Glomerular endothelial cell (primary cell): ENCODE measurements at regions not wholly inside any gene's neighbourhood (a gene's known extent, or its start where the extent isn't known, plus 50 kb on each side); places are given as distances from the start of the nearest gene placed in this dataset.

ENCODE experiments used
- DNase-seq: peaks from one replicate; pipeline ENCODE4 v3.0.0-alpha.2; 2011; ENCODE audit warnings: low read depth, low spot score; ENCODE audit errors: extremely low read depth

DNA sequence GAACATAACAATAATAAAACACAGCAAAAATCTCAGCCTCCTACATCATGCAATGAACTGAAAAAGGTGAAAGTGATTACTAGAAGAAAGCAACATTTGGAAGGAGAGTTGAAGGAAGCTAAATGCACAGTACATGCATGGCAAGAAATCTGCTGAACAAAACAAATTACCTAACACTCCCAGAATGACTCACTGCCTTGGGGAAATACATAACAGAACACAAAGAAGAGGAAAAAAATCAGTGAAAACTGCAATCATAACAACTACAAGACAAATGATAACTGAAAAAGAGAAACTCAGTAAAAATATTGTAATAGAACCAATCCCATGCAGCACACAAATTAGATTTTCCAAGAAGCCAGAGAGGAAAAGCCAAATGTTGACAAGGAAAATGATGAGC lies 1513.2 kb downstream of the ARAP2 start:
- no peak for DNase-seq

- DNase-seq = no peak
These were observed 1512.0 kb downstream of the ARAP2 start for GRCh38 chr4:34732176-34732950.

DNA sequence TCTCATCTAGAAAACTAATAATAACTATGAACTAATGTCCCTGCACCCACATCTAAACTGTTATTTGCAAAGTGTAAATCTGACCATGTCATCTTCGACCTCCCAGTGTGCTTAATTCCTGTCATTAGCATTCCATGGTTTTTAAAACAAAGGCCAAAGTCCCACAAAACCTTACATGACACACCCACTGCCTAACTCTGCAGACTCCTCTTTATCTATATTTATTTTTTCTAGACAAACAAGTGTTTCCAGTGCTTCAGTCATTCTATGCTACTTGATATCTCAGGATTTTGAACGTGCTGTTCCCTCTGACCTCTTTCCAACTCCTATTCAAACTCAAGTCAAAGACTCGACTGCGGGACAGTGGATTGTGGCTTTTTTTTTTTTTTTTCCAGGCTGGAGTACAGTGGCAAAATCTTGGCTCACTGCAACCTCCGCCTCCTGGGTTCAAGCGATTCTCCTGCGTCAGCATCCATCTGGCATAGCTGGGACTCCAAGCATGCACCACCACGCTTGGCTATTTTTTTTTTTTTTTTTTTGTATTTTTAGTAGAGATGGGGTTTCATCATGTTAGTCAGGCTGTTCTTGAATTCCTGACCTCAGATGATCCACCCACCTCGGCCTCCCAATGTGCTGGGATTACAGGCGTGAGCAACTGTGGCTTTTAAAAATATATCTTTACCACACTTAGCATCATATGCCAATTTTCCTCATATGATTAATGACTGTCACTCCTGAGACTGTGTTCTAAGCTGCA lies 1511.0 kb downstream of the ARAP2 start:
- no peak for DNase-seq

DNA sequence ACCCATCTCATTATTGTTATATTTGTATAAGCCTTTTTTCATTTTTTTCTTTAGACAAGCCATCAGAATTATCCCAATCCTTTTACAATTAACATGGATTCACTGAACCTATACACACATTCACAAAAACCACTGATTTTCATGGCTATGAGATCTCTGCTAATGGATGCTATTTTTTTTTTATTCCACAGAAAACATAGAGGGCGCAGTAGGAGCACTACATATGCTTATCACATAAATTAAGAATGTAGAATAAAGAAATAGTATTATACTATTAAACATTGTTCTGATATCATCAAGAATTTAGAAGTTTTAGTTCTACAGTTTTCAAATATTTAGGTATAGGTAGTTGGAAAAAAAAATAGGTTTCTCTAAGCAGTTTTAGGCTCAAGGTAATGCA lies 1477.4 kb downstream of the ARAP2 start:
- no peak for DNase-seq

DNA sequence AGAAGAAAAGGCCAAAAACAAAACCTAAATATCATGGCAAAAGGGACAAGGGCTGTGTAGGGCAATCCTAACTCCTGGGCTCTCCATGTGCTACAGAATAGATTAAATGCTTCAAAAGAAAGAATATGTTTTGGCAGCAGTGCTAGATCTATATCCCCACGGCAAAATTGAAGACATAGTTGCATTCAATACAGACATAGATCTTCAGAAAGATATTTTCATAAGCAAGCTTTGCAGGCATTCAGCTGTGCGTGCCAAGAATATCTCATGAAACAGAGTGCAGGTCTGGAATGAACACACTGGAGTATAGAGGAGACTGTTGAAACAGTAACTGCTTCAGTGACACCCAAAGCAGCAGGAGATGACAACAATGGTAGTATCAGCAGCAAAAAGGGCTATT lies 1476.9 kb downstream of the ARAP2 start:
- no peak for DNase-seq

GRCh38 chr4:34771632-34772031 lies 1472.7 kb downstream of the ARAP2 start:
- DNase-seq = no peak

GRCh38 chr4:34790131-34790530 lies 1454.2 kb downstream of the ARAP2 start:
- DNase-seq = no peak

DNA sequence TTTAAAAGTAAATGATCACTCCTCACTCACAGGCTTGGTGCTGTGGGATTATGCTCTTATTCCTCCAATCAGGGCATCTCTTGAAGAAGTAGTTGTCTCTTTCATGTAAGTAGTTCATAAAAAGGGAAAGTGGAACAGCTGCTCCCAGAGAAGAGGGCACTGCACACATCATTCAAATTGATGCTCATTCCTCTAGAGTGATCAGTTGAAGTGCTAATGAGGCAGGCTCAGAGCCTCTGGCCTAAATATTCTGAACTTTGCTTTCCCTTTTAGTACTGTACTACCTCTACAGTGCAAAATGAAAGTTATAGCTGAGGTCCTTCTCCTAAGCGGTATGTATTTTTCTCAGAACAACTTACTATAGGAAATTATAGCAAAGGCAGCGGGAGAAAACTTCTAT lies 1453.1 kb downstream of the ARAP2 start:
- no peak for DNase-seq

DNA sequence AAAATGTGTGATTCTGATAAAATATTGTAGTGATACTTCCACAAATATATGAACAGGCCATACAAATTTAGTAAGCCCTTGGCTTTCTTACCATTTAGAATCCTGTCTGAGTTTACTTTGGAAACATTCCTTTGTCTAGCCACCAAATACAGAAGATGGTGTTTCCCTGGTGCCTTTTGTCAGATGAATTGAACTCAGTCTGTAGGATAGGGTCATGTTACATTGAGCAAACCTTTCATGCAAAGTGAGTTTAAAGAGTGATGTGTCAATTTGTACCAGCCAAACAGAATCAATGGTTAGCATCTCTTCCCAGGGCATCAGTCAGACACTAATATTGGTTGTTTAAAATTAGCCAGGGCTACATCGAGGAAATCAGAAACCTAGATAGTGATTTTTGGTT lies 1443.4 kb downstream of the ARAP2 start:
- DNase-seq = no peak

DNA sequence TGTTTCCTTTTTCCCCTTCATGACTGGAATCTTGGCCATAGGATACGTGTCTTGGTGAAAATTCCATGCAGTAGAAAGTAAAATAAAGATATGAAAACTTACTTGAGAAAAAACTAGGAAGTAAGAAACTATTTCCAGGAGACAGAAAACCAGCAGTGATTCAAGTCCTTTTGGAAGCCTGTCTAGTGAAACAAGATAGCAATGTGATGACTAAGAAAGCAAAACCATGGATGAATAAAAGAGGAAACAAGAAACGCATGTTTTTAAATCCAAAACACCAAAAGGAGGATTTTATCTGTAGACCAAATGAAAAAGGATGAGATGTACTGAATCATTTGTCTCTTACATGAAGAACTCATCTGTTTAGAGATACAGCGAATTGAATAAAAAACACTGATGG lies 1430.0 kb downstream of the ARAP2 start:
- DNase-seq = no peak

GRCh38 chr4:34824515-34824914 lies 1419.8 kb downstream of the ARAP2 start:
- DNase-seq = no peak

- DNase-seq = no peak
These were observed 1417.7 kb downstream of the ARAP2 start for GRCh38 chr4:34826660-34827059.

- no peak for DNase-seq
These were observed 1398.4 kb downstream of the ARAP2 start for GRCh38 chr4:34845926-34846325.

- DNase-seq = no peak
These were observed 1393.9 kb downstream of the ARAP2 start for GRCh38 chr4:34850421-34850820.

GRCh38 chr4:34850968-34851367 lies 1393.3 kb downstream of the ARAP2 start:
- DNase-seq = no peak

DNA sequence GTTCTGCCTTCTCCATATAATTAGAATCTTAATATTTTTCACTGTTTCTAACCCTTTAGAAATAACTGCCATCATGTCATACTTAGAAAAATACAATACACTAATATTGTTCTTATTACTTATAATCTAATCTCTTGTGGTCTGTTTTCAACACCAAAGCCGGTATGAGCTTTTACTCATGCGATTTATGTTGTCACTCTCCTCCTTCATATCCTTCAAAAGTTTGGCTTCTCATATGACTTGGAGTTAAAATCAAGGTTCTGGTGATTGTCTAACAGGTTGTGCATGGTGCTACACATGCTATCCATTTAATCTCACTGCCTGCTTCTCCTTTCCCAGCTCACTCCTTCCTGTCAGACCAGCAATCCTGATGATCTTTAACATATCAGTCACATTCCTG lies 1392.9 kb downstream of the ARAP2 start:
- no peak for DNase-seq

- DNase-seq = no peak
These were observed 1389.9 kb downstream of the ARAP2 start for GRCh38 chr4:34854451-34854850.

GRCh38 chr4:34861666-34862065 lies 1382.6 kb downstream of the ARAP2 start:
- no peak for DNase-seq

DNA sequence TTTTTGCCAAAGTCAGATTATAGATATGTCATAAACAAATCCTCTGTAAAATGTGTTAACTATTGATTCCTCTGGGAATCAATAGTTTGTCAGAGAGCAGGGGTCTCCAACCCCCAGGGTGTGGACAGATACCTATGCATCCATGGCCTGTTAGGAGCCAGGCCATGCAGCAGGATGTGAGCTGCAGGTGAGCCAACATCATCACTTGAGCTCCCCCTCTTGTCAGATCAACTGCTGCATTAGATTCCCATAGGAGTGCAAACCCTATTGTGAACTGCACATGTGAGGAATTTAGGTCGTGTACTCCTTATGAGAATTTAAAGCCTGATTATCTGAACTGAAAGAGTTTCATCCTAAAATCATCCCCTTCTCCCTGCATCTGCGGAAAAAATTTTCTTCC lies 1365.4 kb downstream of the ARAP2 start:
- DNase-seq = no peak

- DNase-seq = no peak
These were observed 1364.1 kb downstream of the ARAP2 start for GRCh38 chr4:34880246-34880645.

DNA sequence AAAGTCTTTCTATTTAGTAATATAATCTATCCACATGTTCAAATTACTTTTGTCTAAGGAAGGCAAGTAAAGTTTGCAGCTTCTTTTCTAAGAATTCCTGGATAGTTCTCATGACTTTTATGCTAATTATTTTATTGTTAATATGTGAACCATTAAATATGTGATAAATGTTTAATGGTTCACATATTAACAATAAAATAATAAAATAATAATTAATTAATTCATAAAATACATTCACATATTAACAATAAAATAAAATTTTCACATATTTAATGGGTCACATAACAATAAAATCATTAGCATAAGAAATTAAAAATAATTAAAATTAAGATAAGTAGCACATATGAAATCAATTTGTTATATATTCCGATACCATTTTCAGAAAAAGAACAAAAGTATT lies 1352.4 kb downstream of the ARAP2 start:
- no peak for DNase-seq

DNA sequence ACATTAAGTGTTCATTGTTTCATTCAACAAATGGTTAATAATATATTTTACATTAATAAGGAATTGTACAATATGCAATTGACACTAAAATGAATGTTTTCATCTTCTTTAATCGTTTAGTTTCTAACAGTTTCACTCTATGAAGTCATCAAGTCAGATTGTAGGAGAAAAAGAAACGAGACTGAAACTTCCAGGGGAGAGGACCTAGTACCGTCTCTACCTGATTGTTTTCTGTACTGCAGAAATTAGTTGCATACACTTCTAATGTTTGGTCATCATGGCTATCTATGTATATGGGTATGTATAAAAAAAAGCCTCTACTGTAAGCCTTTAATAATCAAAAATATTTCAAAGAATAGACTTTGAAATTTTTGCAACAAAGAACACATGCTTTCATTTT lies 1350.9 kb downstream of the ARAP2 start:
- DNase-seq = no peak
